ENCODE measurements at regions not wholly inside any gene's neighbourhood (a gene's known extent, or its start where the extent isn't known, plus 50 kb on each side); places are given as distances from the start of the nearest gene placed in this dataset.
"Not testable (repeated sequence)": the region's sequence is repeated elsewhere in the genome, so short reads cannot be mapped to it uniquely, and the experiment has no call there.

GRCh38 chr4:104574371-104574770, 79.7 kb upstream of the CXXC4 start:
- Histone ChIP-seq H3K4me1 (ENCODE audit: control insufficient read depth, insufficient read depth, low read length) (peaks cover 2% of the 10 kb centered on the region), H3K4me3 (ENCODE audit: low read length) (no peak overlapping the region), H3K27me3 (ENCODE audit: control insufficient read depth, insufficient read depth, low read length, poor library complexity, severe bottlenecking) (no peaks in the 10 kb centered on the region), H3K9ac (ENCODE audit: extremely low read depth, low read length, poor library complexity, severe bottlenecking) (no peak overlapping the region), H3K36me3 (ENCODE audit: control insufficient read depth, insufficient read depth, low read length) (no peaks in the 10 kb centered on the region), H3K27ac (ENCODE audit: low read depth, low read length) (no peak overlapping the region), H3K9me3 (ENCODE audit: control insufficient read depth, low read length) (no peaks in the 10 kb centered on the region)
- H3K27ac Mint-ChIP-seq, result no peak overlapping the region
- 82 to 100% methylated on average over 2 to 4 of the region's 4 CpGs for WGBS, 2 experiments (ENCODE audit: insufficient coverage in 1 of 2, insufficient read length in 1 of 2)
- H3K9me3 Mint-ChIP-seq, result no peaks in the 10 kb centered on the region
- no peaks in the 10 kb centered on the region for H3K27me3 Mint-ChIP-seq (ENCODE audit: insufficient read depth)
- H3K4me3 Mint-ChIP-seq, result no peak overlapping the region
- H3K4me1 Mint-ChIP-seq, result peaks cover 10% of the 10 kb centered on the region
- TF ChIP-seq CTCF (conservative IDR thresholded peaks at IDR 0.05), result no peak
- H3K36me3 Mint-ChIP-seq (ENCODE audit: low read depth), result no peaks in the 10 kb centered on the region
- no peak for DNase-seq

GRCh38 chr4:104575278-104575677, 80.6 kb upstream of the CXXC4 start:
- Mint-ChIP-seq H3K4me1 (peaks cover 8% of the 10 kb centered on the region), H3K36me3 (ENCODE audit: low read depth) (no peaks in the 10 kb centered on the region), H3K9me3 (no peaks in the 10 kb centered on the region), H3K27ac (no peak overlapping the region), H3K27me3 (ENCODE audit: insufficient read depth) (no peaks in the 10 kb centered on the region), H3K4me3 (no peak overlapping the region)
- no peak for DNase-seq
- WGBS, 2 experiments (ENCODE audit: insufficient coverage in 1 of 2, insufficient read length in 1 of 2), result 86 to 100% methylated on average over 1 of the region's 1 CpG
- Histone ChIP-seq H3K9me3 (ENCODE audit: control insufficient read depth, low read length) (no peaks in the 10 kb centered on the region), H3K4me3 (ENCODE audit: low read length) (no peak overlapping the region), H3K9ac (ENCODE audit: extremely low read depth, low read length, poor library complexity, severe bottlenecking) (no peak overlapping the region), H3K27me3 (ENCODE audit: control insufficient read depth, insufficient read depth, low read length, poor library complexity, severe bottlenecking) (no peaks in the 10 kb centered on the region), H3K36me3 (ENCODE audit: control insufficient read depth, insufficient read depth, low read length) (no peaks in the 10 kb centered on the region), H3K4me1 (ENCODE audit: control insufficient read depth, insufficient read depth, low read length) (peaks cover 2% of the 10 kb centered on the region), H3K27ac (ENCODE audit: low read depth, low read length) (no peak overlapping the region)
- no peak for TF ChIP-seq CTCF (conservative IDR thresholded peaks at IDR 0.05)

- H3K4me3 Mint-ChIP-seq, result no peak overlapping the region
Observed at GRCh38 chr4:104577405-104577804, 82.7 kb upstream of the CXXC4 start.

GRCh38 chr4:104581476-104581875, 86.8 kb upstream of the CXXC4 start:
- not testable (repeated sequence) for DNase-seq; H3K36me3 Mint-ChIP-seq (ENCODE audit: low read depth); H3K27ac ChIP-seq (ENCODE audit: low read depth, low read length); H3K9me3 ChIP-seq (ENCODE audit: control insufficient read depth, low read length); H3K36me3 ChIP-seq (ENCODE audit: control insufficient read depth, insufficient read depth, low read length); H3K27me3 Mint-ChIP-seq (ENCODE audit: insufficient read depth); H3K27ac Mint-ChIP-seq; H3K27me3 ChIP-seq (ENCODE audit: control insufficient read depth, insufficient read depth, low read length, poor library complexity, severe bottlenecking); H3K9ac ChIP-seq (ENCODE audit: extremely low read depth, low read length, poor library complexity, severe bottlenecking); H3K4me3 ChIP-seq (ENCODE audit: low read length); H3K4me3 Mint-ChIP-seq; H3K9me3 Mint-ChIP-seq; H3K4me1 ChIP-seq (ENCODE audit: control insufficient read depth, insufficient read depth, low read length); H3K4me1 Mint-ChIP-seq
- 94% methylated on average over 9 of the region's 16 CpGs; no CpG with 5 or more reads in 1 of the 2 experiments for WGBS, 2 experiments (ENCODE audit: insufficient coverage in 1 of 2, insufficient read length in 1 of 2)

More at GRCh38 chr4:104577405-104577804, 82.7 kb upstream of the CXXC4 start:
- Mint-ChIP-seq H3K4me1 (no peaks in the 10 kb centered on the region), H3K27ac (no peak overlapping the region), H3K9me3 (peaks cover 2% of the 10 kb centered on the region), H3K36me3 (ENCODE audit: low read depth) (no peaks in the 10 kb centered on the region), H3K27me3 (ENCODE audit: insufficient read depth) (no peaks in the 10 kb centered on the region)
- no peaks in the 10 kb centered on the region for H3K27me3 ChIP-seq (ENCODE audit: control insufficient read depth, insufficient read depth, low read length, poor library complexity, severe bottlenecking)
- no peak overlapping the region for H3K9ac ChIP-seq (ENCODE audit: extremely low read depth, low read length, poor library complexity, severe bottlenecking)
- DNase-seq, result no peak
- H3K4me3 ChIP-seq (ENCODE audit: low read length), result no peak overlapping the region
- no peak overlapping the region for H3K27ac ChIP-seq (ENCODE audit: low read depth, low read length)
- no peaks in the 10 kb centered on the region for H3K4me1 ChIP-seq (ENCODE audit: control insufficient read depth, insufficient read depth, low read length)
- H3K9me3 ChIP-seq (ENCODE audit: control insufficient read depth, low read length), result no peaks in the 10 kb centered on the region
- TF ChIP-seq CTCF (conservative IDR thresholded peaks at IDR 0.05), result no peak
- no peaks in the 10 kb centered on the region for H3K36me3 ChIP-seq (ENCODE audit: control insufficient read depth, insufficient read depth, low read length)

GRCh38 chr4:104582056-104582455, 87.4 kb upstream of the CXXC4 start:
- DNase-seq; H3K9me3 Mint-ChIP-seq; H3K36me3 Mint-ChIP-seq (ENCODE audit: low read depth); H3K27ac Mint-ChIP-seq; H3K4me3 ChIP-seq (ENCODE audit: low read length); H3K9me3 ChIP-seq (ENCODE audit: control insufficient read depth, low read length); H3K27ac ChIP-seq (ENCODE audit: low read depth, low read length); H3K27me3 Mint-ChIP-seq (ENCODE audit: insufficient read depth); H3K9ac ChIP-seq (ENCODE audit: extremely low read depth, low read length, poor library complexity, severe bottlenecking); H3K4me1 Mint-ChIP-seq; H3K4me1 ChIP-seq (ENCODE audit: control insufficient read depth, insufficient read depth, low read length); H3K4me3 Mint-ChIP-seq; H3K36me3 ChIP-seq (ENCODE audit: control insufficient read depth, insufficient read depth, low read length); H3K27me3 ChIP-seq (ENCODE audit: control insufficient read depth, insufficient read depth, low read length, poor library complexity, severe bottlenecking): not testable (repeated sequence)
- 80 to 92% methylated on average over 5 to 27 of the region's 27 CpGs for WGBS, 2 experiments (ENCODE audit: insufficient coverage in 1 of 2, insufficient read length in 1 of 2)
